HFFc6 (cell line): ENCODE measurements at regions not wholly inside any gene's neighbourhood (a gene's known extent, or its start where the extent isn't known, plus 50 kb on each side); places are given as distances from the start of the nearest gene placed in this dataset.
"Not testable (repeated sequence)": the region's sequence is repeated elsewhere in the genome, so short reads cannot be mapped to it uniquely, and the experiment has no call there.

Experiments
- DNase-seq: peaks from one replicate; pipeline ENCODE4 v3.0.0-alpha.2; 2018
- H3K27ac Mint-ChIP-seq: 2 replicates; pipeline ENCODE4 v1.8.0; 2020; ENCODE audit warnings: mild to moderate bottlenecking, mixed read lengths
- H3K27me3 Mint-ChIP-seq: 2 replicates; pipeline ENCODE4 v1.8.0; 2021; ENCODE audit warnings: mild to moderate bottlenecking, moderate library complexity, mixed read lengths; ENCODE audit not compliant: insufficient read depth
- H3K36me3 Mint-ChIP-seq: 2 replicates; pipeline ENCODE4 v1.8.0; 2021; ENCODE audit warnings: low read depth, mixed read lengths
- H3K4me1 Mint-ChIP-seq: 2 replicates; pipeline ENCODE4 v1.8.0; 2020; ENCODE audit warnings: low read depth, mixed read lengths
- H3K4me3 Mint-ChIP-seq: 2 replicates; pipeline ENCODE4 v1.8.0; 2020; ENCODE audit warnings: mild to moderate bottlenecking, moderate library complexity, mixed read lengths
- H3K9me3 Mint-ChIP-seq: 2 replicates; pipeline ENCODE4 v1.8.0; 2020; ENCODE audit warnings: mild to moderate bottlenecking, mixed read lengths
- CTCF ChIP-seq: fragments of 200-600 bp; sonication (generic); IDR thresholded peaks from 2 replicates; pipeline ENCODE4 v1.5.0; 2021; ENCODE audit warnings: antibody characterized with exemption, mild to moderate bottlenecking

DNA sequence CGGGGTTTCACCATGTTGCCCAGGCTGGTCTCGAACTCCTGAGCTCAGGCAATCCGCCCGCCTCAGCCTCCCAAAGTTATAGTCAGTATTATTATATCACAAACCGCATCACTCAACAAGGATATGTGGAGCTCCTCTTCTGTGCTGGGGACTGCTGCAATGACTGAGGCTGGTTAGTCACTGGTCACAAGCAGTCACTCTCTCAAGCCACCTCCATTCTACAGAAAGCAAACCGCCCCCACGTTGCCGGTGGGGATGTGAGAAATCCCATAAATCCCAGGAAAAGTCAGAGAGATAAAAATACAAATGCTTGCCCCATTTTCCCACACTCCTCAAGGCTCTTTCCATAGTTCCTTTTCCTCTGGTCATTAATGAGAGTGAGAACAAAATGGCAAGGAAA is 155.7 kb downstream of the ADSS2 start:
- H3K27ac Mint-ChIP-seq, result no peak overlapping the region
- no peaks in the 10 kb centered on the region for H3K9me3 Mint-ChIP-seq
- no peaks in the 10 kb centered on the region for H3K36me3 Mint-ChIP-seq
- DNase-seq, result no peak
- peaks cover 17% of the 10 kb centered on the region for H3K4me1 Mint-ChIP-seq
- peaks cover 9% of the 10 kb centered on the region for H3K27me3 Mint-ChIP-seq
- H3K4me3 Mint-ChIP-seq, result no peak overlapping the region
- no peak for TF ChIP-seq CTCF

DNA sequence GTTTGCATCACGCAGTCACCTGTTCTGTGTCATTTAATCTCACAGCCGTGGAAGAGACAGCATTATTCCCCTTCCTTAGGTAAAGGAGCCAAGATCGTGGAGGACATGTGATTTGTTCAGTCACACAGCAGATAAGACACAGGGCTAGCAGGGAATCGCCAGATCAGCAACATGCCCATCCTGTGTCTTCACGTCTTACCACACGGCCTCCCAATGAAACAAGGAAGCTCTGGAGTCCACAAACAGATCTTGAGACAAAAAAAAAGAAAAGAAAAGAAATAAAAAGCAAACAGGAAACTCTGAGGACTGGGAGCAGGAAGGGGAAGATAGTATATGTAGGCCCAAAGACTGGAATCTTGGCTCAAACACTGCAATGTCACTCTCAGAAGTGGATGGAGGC is 155.3 kb downstream of the ADSS2 start:
- Mint-ChIP-seq H3K27ac (no peak overlapping the region), H3K4me1 (peaks cover 17% of the 10 kb centered on the region), H3K4me3 (no peak overlapping the region), H3K36me3 (no peaks in the 10 kb centered on the region), H3K9me3 (no peaks in the 10 kb centered on the region), H3K27me3 (peaks cover 9% of the 10 kb centered on the region)
- DNase-seq, result no peak
- no peak for TF ChIP-seq CTCF

GRCh38 chr1:244297087-244297486 is 154.6 kb downstream of the ADSS2 start:
- no peak for TF ChIP-seq CTCF
- no peak overlapping the region for H3K4me3 Mint-ChIP-seq
- no peak overlapping the region for H3K27ac Mint-ChIP-seq
- H3K36me3 Mint-ChIP-seq, result no peaks in the 10 kb centered on the region
- H3K4me1 Mint-ChIP-seq, result peaks cover 20% of the 10 kb centered on the region
- peaks cover 7% of the 10 kb centered on the region for H3K27me3 Mint-ChIP-seq
- no peak for DNase-seq
- no peaks in the 10 kb centered on the region for H3K9me3 Mint-ChIP-seq

GRCh38 chr1:244297616-244298015 is 154.1 kb downstream of the ADSS2 start:
- Mint-ChIP-seq H3K36me3 (no peaks in the 10 kb centered on the region), H3K27ac (no peak overlapping the region), H3K4me1 (peaks cover 26% of the 10 kb centered on the region), H3K9me3 (no peaks in the 10 kb centered on the region), H3K4me3 (no peak overlapping the region), H3K27me3 (peaks cover 5% of the 10 kb centered on the region)
- no peak for TF ChIP-seq CTCF
- no peak for DNase-seq

DNA sequence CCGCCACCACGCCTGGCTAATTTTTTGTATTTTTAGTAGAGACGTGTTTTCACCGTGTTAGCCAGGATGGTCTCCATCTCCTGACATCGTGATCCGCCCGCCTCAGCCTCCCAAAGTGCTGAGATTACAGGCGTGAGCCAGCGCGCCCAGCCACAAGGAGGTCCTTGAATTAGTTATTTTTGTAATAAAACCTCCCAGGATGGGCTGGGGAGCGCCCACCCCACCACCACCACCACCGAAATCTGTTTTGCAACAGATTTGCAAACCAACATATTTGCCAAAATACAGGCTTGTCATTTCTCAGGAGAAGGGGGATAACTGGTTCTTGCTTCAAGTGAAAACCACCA is 151.7 kb downstream of the ADSS2 start:
- H3K27me3 Mint-ChIP-seq, H3K9me3 Mint-ChIP-seq, DNase-seq, H3K4me3 Mint-ChIP-seq, H3K27ac Mint-ChIP-seq, H3K36me3 Mint-ChIP-seq: not testable (repeated sequence)
- H3K4me1 Mint-ChIP-seq, result peaks cover 45% of the 10 kb centered on the region

DNA sequence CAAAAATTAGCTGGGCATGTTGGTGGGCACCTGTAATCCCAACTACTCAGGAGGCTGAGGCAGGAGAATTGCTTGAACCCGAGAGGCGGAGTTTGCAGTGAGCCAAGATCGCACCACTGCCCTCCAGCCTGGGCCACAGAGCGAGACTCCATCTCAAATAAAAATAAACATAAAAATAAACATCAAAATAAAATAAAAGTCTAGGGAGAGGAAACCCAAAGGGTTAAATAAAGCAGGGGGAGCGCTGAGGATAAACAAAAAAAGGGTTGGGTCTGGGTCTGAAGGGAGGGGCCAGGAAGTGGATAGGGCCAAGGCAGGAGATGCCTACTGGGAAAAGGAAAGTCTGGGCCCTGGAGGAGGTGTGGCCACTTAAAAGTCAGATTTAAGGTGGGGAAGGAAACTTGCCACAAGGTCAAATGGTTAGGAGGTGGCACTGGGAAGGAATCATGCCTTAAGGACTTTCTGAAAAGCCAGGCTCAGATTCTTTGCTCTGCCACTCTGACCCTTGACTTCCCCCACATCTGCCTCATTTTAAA is 150.0 kb downstream of the ADSS2 start:
- Mint-ChIP-seq H3K4me1 (peaks cover 37% of the 10 kb centered on the region), H3K27me3 (peaks cover 5% of the 10 kb centered on the region), H3K4me3 (no peak overlapping the region), H3K27ac (no peak overlapping the region), H3K9me3 (peaks cover 4% of the 10 kb centered on the region; the same call in 1 of the 2 replicates), H3K36me3 (no peaks in the 10 kb centered on the region; the same call in 1 of the 2 replicates)
- no peak for TF ChIP-seq CTCF
- no peak for DNase-seq
